NCI-H1092 (cell line): ENCODE measurements at regions not wholly inside any gene's neighbourhood (a gene's known extent, or its start where the extent isn't known, plus 50 kb on each side); places are given as distances from the start of the nearest gene placed in this dataset.

Experiments used
- DNase-seq: peaks from one replicate; lab custom pipeline; 2025; lab: John Stamatoyannopoulos, UW

- no peak for DNase-seq
Measured at GRCh38 chr18:78595924-78596573, 383.6 kb upstream of the SALL3 start.

GRCh38 chr18:78596794-78597345 is 382.7 kb upstream of the SALL3 start:
- DNase-seq = no peak

- DNase-seq = no peak
Measured at GRCh38 chr18:78601349-78601748, 378.3 kb upstream of the SALL3 start.

- DNase-seq = no peak
Measured at GRCh38 chr18:78601923-78602322, 377.7 kb upstream of the SALL3 start.

- DNase-seq = no peak
Measured at GRCh38 chr18:78602430-78602829, 377.2 kb upstream of the SALL3 start.

- no peak for DNase-seq
Measured at GRCh38 chr18:78603102-78603983, 376.3 kb upstream of the SALL3 start.

- no peak for DNase-seq
Measured at GRCh38 chr18:78605255-78605654, 374.4 kb upstream of the SALL3 start.

- DNase-seq = no peak
Measured at GRCh38 chr18:78607221-78607620, 372.4 kb upstream of the SALL3 start.

GRCh38 chr18:78607784-78608183 is 371.8 kb upstream of the SALL3 start:
- DNase-seq = no peak

- no peak for DNase-seq
Measured at GRCh38 chr18:78610179-78610578, 369.4 kb upstream of the SALL3 start.

GRCh38 chr18:78611201-78611800 is 368.3 kb upstream of the SALL3 start:
- DNase-seq = no peak

GRCh38 chr18:78611869-78612268 is 367.7 kb upstream of the SALL3 start:
- no peak for DNase-seq

- DNase-seq = no peak
Measured at GRCh38 chr18:78612318-78612717, 367.3 kb upstream of the SALL3 start.

GRCh38 chr18:78612801-78613200 is 366.8 kb upstream of the SALL3 start:
- no peak for DNase-seq

- DNase-seq = no peak
Measured at GRCh38 chr18:78618726-78619125, 360.9 kb upstream of the SALL3 start.

GRCh38 chr18:78619854-78620253 is 359.8 kb upstream of the SALL3 start:
- DNase-seq = no peak

- no peak for DNase-seq
Measured at GRCh38 chr18:78620326-78620725, 359.3 kb upstream of the SALL3 start.

GRCh38 chr18:78621141-78621755 is 358.4 kb upstream of the SALL3 start:
- DNase-seq = no peak

GRCh38 chr18:78622251-78622906 is 357.2 kb upstream of the SALL3 start:
- no peak for DNase-seq

- no peak for DNase-seq
Measured at GRCh38 chr18:78622907-78623541, 356.6 kb upstream of the SALL3 start.

- no peak for DNase-seq
Measured at GRCh38 chr18:78624646-78625279, 354.9 kb upstream of the SALL3 start.
